ENCODE measurements at regions not wholly inside any gene's neighbourhood (a gene's known extent, or its start where the extent isn't known, plus 50 kb on each side); places are given as distances from the start of the nearest gene placed in this dataset.
A peak's percentile ranks its signal among the peaks of the same experiment; 100 is the strongest.
"Not testable (repeated sequence)": the region's sequence is repeated elsewhere in the genome, so short reads cannot be mapped to it uniquely, and the experiment has no call there.

- DNase-seq (ENCODE audit: low read depth) = no peak
Measured at GRCh38 chr9:117649126-117649525, 55.1 kb upstream of the TLR4 start.

DNA sequence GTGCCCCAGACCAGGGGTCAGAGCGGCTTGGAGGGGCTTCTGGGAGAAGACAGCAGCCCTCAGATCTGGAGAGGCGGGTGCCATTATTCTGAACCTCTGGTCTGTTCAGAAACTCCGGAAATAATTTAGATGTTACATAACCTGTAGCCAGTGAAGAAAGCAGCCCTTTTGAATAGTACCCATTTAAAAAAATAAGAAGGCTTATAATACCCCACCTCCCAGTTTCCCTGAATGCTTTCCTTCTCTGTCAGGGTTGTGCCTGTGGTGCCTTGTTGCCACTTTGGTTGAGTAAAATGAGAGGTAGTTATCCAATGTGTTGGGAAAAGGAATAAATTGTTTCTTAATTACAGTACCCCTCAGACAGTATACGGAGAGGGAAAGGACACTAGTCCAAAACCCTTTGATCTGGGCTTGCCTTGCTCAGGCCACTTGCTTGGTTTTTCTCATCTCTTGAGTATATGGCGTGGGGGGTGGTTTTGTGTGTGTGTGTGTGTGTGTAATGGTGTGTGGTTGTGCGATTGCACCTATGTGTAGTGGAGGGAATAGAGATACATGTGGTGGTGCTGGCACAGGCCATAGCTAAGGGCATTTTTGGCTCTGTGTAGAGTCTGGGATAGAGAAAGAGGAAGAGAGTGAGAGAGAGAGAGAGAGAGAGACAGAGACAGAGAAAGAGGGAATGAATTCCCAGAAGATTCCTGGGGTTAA lies 59.1 kb upstream of the TLR4 start:
- DNase-seq (ENCODE audit: low read depth) = peak; percentile 3

- DNase-seq (ENCODE audit: low read depth) = peak; percentile 32
Measured at GRCh38 chr9:117644133-117644931, 59.9 kb upstream of the TLR4 start.

- no peak for DNase-seq (ENCODE audit: low read depth)
Measured at GRCh38 chr9:117643288-117643654, 60.9 kb upstream of the TLR4 start.

GRCh38 chr9:117642571-117643287 lies 61.5 kb upstream of the TLR4 start:
- DNase-seq (ENCODE audit: low read depth) = not testable (repeated sequence)

DNA sequence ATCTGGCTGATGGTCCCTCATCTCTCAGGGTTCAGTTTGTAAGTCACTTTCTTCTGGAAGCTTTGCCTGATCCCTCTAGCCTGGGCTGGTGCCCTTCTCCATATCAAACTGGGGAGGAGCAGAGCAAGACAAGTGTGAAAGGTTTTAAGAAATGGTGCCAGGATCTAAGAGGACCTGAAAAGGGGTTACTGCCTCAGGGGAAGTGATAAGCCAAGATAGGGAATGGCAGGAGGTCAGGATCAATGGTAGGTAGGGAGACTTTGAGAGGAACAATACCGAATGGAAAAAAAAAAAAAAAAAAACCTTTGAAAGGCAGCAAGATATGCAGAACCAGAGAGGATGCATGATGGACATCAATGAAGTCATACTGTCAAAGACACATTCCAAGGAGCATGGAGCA lies 67.5 kb upstream of the TLR4 start:
- DNase-seq (ENCODE audit: low read depth) = no peak

GRCh38 chr9:117625154-117625553 lies 79.0 kb upstream of the TLR4 start:
- DNase-seq (ENCODE audit: low read depth) = no peak

GRCh38 chr9:117624106-117624505 lies 80.1 kb upstream of the TLR4 start:
- no peak for DNase-seq (ENCODE audit: low read depth)

- no peak for DNase-seq (ENCODE audit: low read depth)
Measured at GRCh38 chr9:117622347-117622746, 81.9 kb upstream of the TLR4 start.

GRCh38 chr9:117616431-117616831 lies 87.8 kb upstream of the TLR4 start:
- no peak for DNase-seq (ENCODE audit: low read depth)

DNA sequence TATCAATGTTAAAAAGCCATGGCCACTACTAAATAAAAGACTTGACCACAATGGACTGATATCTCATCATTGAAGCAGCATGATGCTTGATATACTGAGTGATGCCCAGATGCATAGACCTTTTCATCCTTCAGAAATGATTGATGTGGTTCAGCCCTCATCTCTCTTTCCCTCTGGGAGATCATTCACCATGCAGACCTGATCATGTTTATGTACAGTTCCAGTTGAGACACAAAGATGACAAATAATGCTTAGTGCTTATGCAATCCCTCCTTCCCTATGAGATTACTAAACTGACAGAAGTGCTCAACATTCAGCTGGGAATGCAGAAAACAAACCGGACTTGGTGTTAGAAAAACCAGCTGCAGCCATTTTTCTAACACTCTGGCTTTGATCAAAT lies 91.9 kb upstream of the TLR4 start:
- no peak for DNase-seq (ENCODE audit: low read depth)

- no peak for DNase-seq (ENCODE audit: low read depth)
Measured at GRCh38 chr9:117597977-117598376, 106.2 kb upstream of the TLR4 start.

GRCh38 chr9:117596678-117597077 lies 107.5 kb upstream of the TLR4 start:
- DNase-seq (ENCODE audit: low read depth) = no peak

GRCh38 chr9:117595650-117596049 lies 108.6 kb upstream of the TLR4 start:
- no peak for DNase-seq (ENCODE audit: low read depth)

GRCh38 chr9:117587263-117587662 lies 116.9 kb upstream of the TLR4 start:
- DNase-seq (ENCODE audit: low read depth) = no peak

DNA sequence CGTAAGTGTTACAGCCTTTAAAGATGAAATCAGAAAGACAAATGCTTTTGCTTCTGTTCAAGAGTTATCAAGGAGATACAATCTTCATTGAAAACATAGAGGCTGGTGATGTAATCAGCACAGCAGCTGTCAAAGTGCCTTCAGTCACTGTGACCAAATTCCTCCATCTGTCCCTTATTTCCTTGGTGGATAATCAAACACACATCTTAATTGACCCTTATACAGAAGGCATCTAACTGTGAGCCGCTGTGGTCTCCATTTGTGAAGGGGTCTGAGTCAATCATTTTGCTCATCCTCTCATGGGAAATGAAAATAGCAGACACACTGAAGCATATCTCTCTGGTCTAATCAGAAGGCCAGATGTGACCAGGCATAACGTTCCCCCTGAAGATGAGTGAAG lies 130.1 kb upstream of the TLR4 start:
- DNase-seq (ENCODE audit: low read depth) = no peak

DNA sequence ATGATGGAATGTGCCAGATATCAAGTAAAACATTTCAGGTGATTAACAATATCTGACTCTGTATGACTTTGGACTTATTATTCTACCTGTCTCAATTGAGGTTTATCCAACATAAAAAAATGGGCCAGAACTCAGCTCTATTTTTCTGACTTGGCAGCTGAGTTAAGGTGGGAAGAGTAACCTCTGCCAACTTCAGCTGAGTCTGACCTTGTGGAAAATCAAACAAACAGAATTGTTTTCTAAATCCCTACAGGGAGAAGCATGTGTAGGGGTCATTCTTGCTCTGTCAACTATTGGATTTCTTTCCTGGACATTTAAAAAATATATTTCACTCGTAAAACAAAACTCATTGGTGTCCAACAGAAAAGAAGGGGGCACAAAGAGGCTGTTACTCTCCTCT lies 139.4 kb upstream of the TLR4 start:
- DNase-seq (ENCODE audit: low read depth) = no peak

GRCh38 chr9:117561761-117562160 lies 142.4 kb upstream of the TLR4 start:
- no peak for DNase-seq (ENCODE audit: low read depth)

GRCh38 chr9:117555964-117556629 lies 141.2 kb upstream of the ASTN2 start:
- DNase-seq (ENCODE audit: low read depth) = no peak

DNA sequence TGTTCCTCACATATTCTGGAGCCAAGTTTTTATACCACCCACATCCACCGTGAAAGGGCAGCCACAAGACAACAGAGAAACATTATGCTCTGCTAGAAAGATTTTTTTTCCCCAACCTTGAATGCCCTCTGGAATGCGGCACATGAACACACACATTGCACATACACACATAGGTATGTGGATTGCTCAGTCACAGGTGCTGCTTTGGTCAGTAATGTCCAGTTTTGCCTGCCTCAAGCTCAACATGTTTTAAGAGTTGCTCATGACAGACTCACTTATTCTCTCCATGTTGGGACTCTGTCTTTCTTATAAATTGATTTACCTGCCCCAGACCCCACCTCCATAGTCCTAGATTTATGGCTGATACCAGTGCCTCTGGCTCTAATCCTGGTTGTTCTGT lies 138.0 kb upstream of the ASTN2 start:
- DNase-seq (ENCODE audit: low read depth) = no peak

GRCh38 chr9:117551171-117551570 lies 136.3 kb upstream of the ASTN2 start:
- no peak for DNase-seq (ENCODE audit: low read depth)

- no peak for DNase-seq (ENCODE audit: low read depth)
Measured at GRCh38 chr9:117549444-117549843, 134.6 kb upstream of the ASTN2 start.

DNA sequence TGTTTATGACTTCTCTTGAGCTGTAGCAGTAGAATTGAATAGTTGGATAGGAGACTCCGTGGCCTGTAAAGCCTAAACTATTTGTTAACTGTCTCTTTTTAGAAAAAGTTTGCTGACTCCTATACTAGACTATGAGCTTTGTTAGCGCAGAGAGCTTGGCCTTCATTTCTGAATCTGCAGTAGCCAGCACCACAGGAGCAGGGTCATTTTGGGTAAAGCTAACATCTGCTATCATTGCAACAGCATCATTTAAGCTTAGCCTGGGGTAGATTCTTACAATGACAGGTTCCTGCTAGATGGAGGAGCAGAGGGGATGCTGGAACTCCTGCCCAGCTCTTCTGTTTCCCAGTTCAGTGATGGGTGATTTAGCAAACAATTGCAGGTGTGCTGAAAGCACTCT lies 133.7 kb upstream of the ASTN2 start:
- DNase-seq (ENCODE audit: low read depth) = no peak
